IMR-90 (cell line): ENCODE measurements at regions not wholly inside any gene's neighbourhood (a gene's known extent, or its start where the extent isn't known, plus 50 kb on each side); places are given as distances from the start of the nearest gene placed in this dataset.

Source experiments
- ATAC-seq: fragments of 200-7000 bp; cut with Tn5 transposase; 2 replicates; pipeline ENCODE4 v1.9.1; 2020; ENCODE audit warnings: low read depth, mild to moderate bottlenecking, moderate library complexity
- BruUV-seq: library from RNA; stranded (reverse); fragments of 400-500 nt; replicated peaks from 2 replicates; lab custom pipeline; 2021; lab: Mats Ljungman, UMichigan
- CTCF ChIA-PET: fragments of 300-600 bp; formaldehyde crosslinking; extraction: SDS; loops from one replicate; lab custom pipeline; 2021; ENCODE audit warnings: antibody characterized with exemption; lab: Yijun Ruan, JAX
- POLR2A ChIA-PET: fragments of 300-600 bp; sonication (Branson Sonifier 250); formaldehyde crosslinking; loops from one replicate; lab custom pipeline; 2022; ENCODE audit warnings: antibody characterized with exemption; ENCODE audit not compliant: unreplicated experiment; lab: Charles Lee
- DNase-seq: peaks from one replicate; pipeline ENCODE4 v3.0.0; 2013
- H2AFZ ChIP-seq: replicated peaks from 2 replicates; pipeline ENCODE3; 2013; ENCODE audit warnings: low read length, mild to moderate bottlenecking; ENCODE audit not compliant: poor library complexity
- H2AK5ac ChIP-seq: 2 replicates; pipeline ENCODE4 v1.6.1; 2013; ENCODE audit warnings: low read depth, low read length, inconsistent platforms
- H2AK9ac ChIP-seq: replicated peaks from 2 replicates; pipeline ENCODE3; 2013; ENCODE audit warnings: mild to moderate bottlenecking, low read depth, low read length, moderate library complexity; ENCODE audit not compliant: poor library complexity
- H2BK120ac ChIP-seq: 2 replicates; pipeline ENCODE4 v1.6.1; 2013; ENCODE audit warnings: low read depth, low read length, inconsistent platforms
- H2BK15ac ChIP-seq: 3 replicates; pipeline ENCODE4 v1.6.1; 2013; ENCODE audit warnings: low read depth, low read length, inconsistent platforms
- H2BK20ac ChIP-seq: 2 replicates; pipeline ENCODE4 v1.6.1; 2013; ENCODE audit warnings: low read depth, mild to moderate bottlenecking, inconsistent platforms, low read length, moderate library complexity
- H2BK5ac ChIP-seq: 2 replicates; pipeline ENCODE4 v1.6.1; 2013; ENCODE audit warnings: mild to moderate bottlenecking, low read depth, low read length, inconsistent platforms; ENCODE audit not compliant: poor library complexity, severe bottlenecking
- H3K14ac ChIP-seq: replicated peaks from 2 replicates; pipeline ENCODE4 v1.6.1; 2013; ENCODE audit warnings: low read depth, low read length, inconsistent platforms
- H3K18ac ChIP-seq: 2 replicates; pipeline ENCODE4 v1.6.1; 2013; ENCODE audit warnings: low read depth, low read length, control low read depth
- H3K23ac ChIP-seq: 2 replicates; pipeline ENCODE4 v1.6.1; 2013; ENCODE audit warnings: low read depth, low read length, inconsistent platforms
- H3K27ac ChIP-seq: 2 replicates; pipeline ENCODE4 v1.5.1; 2013; ENCODE audit warnings: mild to moderate bottlenecking, control low read depth, low read length; ENCODE audit not compliant: insufficient read depth
- H3K27me3 ChIP-seq: 2 replicates; pipeline ENCODE4 v1.6.1; 2013; ENCODE audit warnings: low read length; ENCODE audit not compliant: control insufficient read depth, insufficient read depth
- H3K36me3 ChIP-seq: 2 replicates; pipeline ENCODE4 v1.6.1; 2013; ENCODE audit warnings: low read length, mixed read lengths; ENCODE audit not compliant: control insufficient read depth, insufficient read depth
- H3K4ac ChIP-seq: 2 replicates; pipeline ENCODE4 v1.6.1; 2013; ENCODE audit warnings: low read depth, low read length, inconsistent platforms
- H3K4me1 ChIP-seq: 2 replicates; pipeline ENCODE4 v1.6.1; 2013; ENCODE audit warnings: low read length, mixed read lengths; ENCODE audit not compliant: control insufficient read depth, insufficient read depth
- H3K4me2 ChIP-seq: 2 replicates; pipeline ENCODE4 v1.6.1; 2013; ENCODE audit warnings: low read depth, mild to moderate bottlenecking, control low read depth, low read length, moderate library complexity
- H3K4me3 ChIP-seq: 2 replicates; pipeline ENCODE4 v1.5.1; 2013; ENCODE audit warnings: low read depth, mild to moderate bottlenecking, control low read depth, low read length, moderate library complexity; ENCODE audit not compliant: insufficient read depth
- H3K56ac ChIP-seq: 2 replicates; pipeline ENCODE4 v1.6.1; 2013; ENCODE audit warnings: low read length, inconsistent platforms; ENCODE audit not compliant: insufficient read depth; ENCODE audit errors: extremely low read depth
- H3K79me1 ChIP-seq, 2 experiments: 2 replicates each; pipeline ENCODE4 v1.6.1; 2013; ENCODE audit warnings: low read length in 2 of 2, inconsistent platforms in 1 of 2, low read depth in 1 of 2
- H3K9ac ChIP-seq: 2 replicates; pipeline ENCODE4 v1.6.1; 2013; ENCODE audit warnings: low read depth, low read length, control low read depth
- H3K9me1 ChIP-seq: 2 replicates; pipeline ENCODE4 v1.6.1; 2013; ENCODE audit warnings: low read length, inconsistent platforms; ENCODE audit not compliant: insufficient read depth
- H3K9me3 ChIP-seq: 2 replicates; pipeline ENCODE4 v1.6.1; 2013; ENCODE audit warnings: low read length; ENCODE audit not compliant: control insufficient read depth, insufficient read depth
- H4K20me1 ChIP-seq: 2 replicates; pipeline ENCODE4 v1.6.1; 2013; ENCODE audit warnings: low read length, inconsistent platforms; ENCODE audit not compliant: insufficient read depth
- H4K5ac ChIP-seq: 2 replicates; pipeline ENCODE4 v1.6.1; 2013; ENCODE audit warnings: mild to moderate bottlenecking, low read depth, low read length, control low read depth
- H4K8ac ChIP-seq, 2 experiments: 2 replicates each; pipeline ENCODE4 v1.6.1; 2013; ENCODE audit warnings: low read depth in 2 of 2, low read length in 2 of 2, control low read depth in 1 of 2, inconsistent platforms in 1 of 2
- H4K91ac ChIP-seq: 2 replicates; pipeline ENCODE4 v1.6.1; 2013; ENCODE audit warnings: low read depth, low read length, inconsistent platforms; ENCODE audit not compliant: insufficient read depth
- BHLHE40 ChIP-seq: fragments of 150-350 bp; IDR thresholded peaks from 2 replicates; pipeline ENCODE4 v1.6.1; 2016; ENCODE audit warnings: mild to moderate bottlenecking, low read depth, low read length
- CEBPB ChIP-seq: IDR thresholded peaks from 2 replicates; pipeline ENCODE4 v1.6.1; 2012; ENCODE audit warnings: low read depth, low read length, improper control_type of control experiment
- CHD1 ChIP-seq: IDR thresholded peaks from 2 replicates; pipeline ENCODE4 v1.6.1; 2012; ENCODE audit warnings: low read depth, low read length, improper control_type of control experiment
- CTCF ChIP-seq: conservative IDR thresholded peaks from 2 replicates; pipeline ENCODE4 v1.5.1; 2012; ENCODE audit warnings: mild to moderate bottlenecking, low read depth, low read length, improper control_type of control experiment
- FOS ChIP-seq: fragments of 150-350 bp; IDR thresholded peaks from 2 replicates; pipeline ENCODE4 v1.6.1; 2016; ENCODE audit warnings: low read depth, low read length
- MAFK ChIP-seq: IDR thresholded peaks from 2 replicates; pipeline ENCODE4 v1.6.1; 2012; ENCODE audit warnings: low read depth, low read length, improper control_type of control experiment
- MAZ ChIP-seq: IDR thresholded peaks from 2 replicates; pipeline ENCODE4 v1.6.1; 2012; ENCODE audit warnings: low read depth, mild to moderate bottlenecking, low read length, improper control_type of control experiment, moderate library complexity, borderline replicate concordance
- MXI1 ChIP-seq: IDR thresholded peaks from 2 replicates; pipeline ENCODE4 v1.6.1; 2012; ENCODE audit warnings: low read depth, mild to moderate bottlenecking, low read length, moderate library complexity, borderline replicate concordance
- NFE2L2 ChIP-seq: fragments of 150-350 bp; IDR thresholded peaks from 2 replicates; pipeline ENCODE4 v1.6.1; 2016; ENCODE audit warnings: low read depth, mild to moderate bottlenecking, low read length
- POLR2A ChIP-seq: IDR thresholded peaks from 2 replicates; pipeline ENCODE4 v1.6.1; 2012; ENCODE audit warnings: mild to moderate bottlenecking, low read depth, low read length
- RAD21 ChIP-seq: IDR thresholded peaks from 2 replicates; pipeline ENCODE4 v1.6.1; 2012; ENCODE audit warnings: low read length, improper control_type of control experiment
- RCOR1 ChIP-seq: IDR thresholded peaks from 2 replicates; pipeline ENCODE4 v1.6.1; 2012; ENCODE audit warnings: mild to moderate bottlenecking, low read length, improper control_type of control experiment; ENCODE audit not compliant: insufficient replicate concordance
- RFX5 ChIP-seq: IDR thresholded peaks from 2 replicates; pipeline ENCODE4 v1.8.0; 2012; ENCODE audit warnings: low read depth, mild to moderate bottlenecking, low read length, moderate library complexity
- SMC3 ChIP-seq: fragments of 150-350 bp; IDR thresholded peaks from 2 replicates; pipeline ENCODE4 v1.6.1; 2016; ENCODE audit warnings: low read depth, mild to moderate bottlenecking, antibody characterized with exemption, low read length, moderate library complexity
- USF2 ChIP-seq: fragments of 150-350 bp; IDR thresholded peaks from 2 replicates; pipeline ENCODE4 v1.6.1; 2017; ENCODE audit warnings: mild to moderate bottlenecking, antibody characterized with exemption, low read length, low read depth
- WGBS, 2 experiments: methylation state at CpG; one replicate each; pipeline versions ENCODE4 v1.1.5 to v1.1.7; 2013; ENCODE audit warnings: missing lambda C conversion rate in 2 of 2; ENCODE audit not compliant: insufficient read length in 1 of 2; ENCODE audit errors: extremely low coverage in 2 of 2; 5-methylcytosine and 5-hydroxymethylcytosine counted together
- dilution Hi-C: fragments of 300-500 bp; cut with HindIII; formaldehyde crosslinking; loops from one replicate; pipeline ENCODE4 v1.14.3; 2018; ENCODE audit warnings: low sequenced_read_pairs; ENCODE audit not compliant: unreplicated experiment
- in situ Hi-C: fragments of 300-500 bp; cut with MboI; formaldehyde crosslinking; loops from 3 replicates; pipeline ENCODE4 v1.14.3; 2019; ENCODE audit warnings: low sequenced_read_pairs, inconsistent platforms, mixed read lengths
- intact Hi-C: fragments of 100-400 bp; cut with micrococcal nuclease; formaldehyde crosslinking; loops from 2 replicates; pipeline ENCODE4 v1.10.0; 2022
- TF ChIP-seq, protein P1 (sequence below): fragments of 150-350 bp; IDR thresholded peaks from 2 replicates; pipeline ENCODE4 v1.6.1; 2016; ENCODE audit warnings: low read depth, mild to moderate bottlenecking, low read length, moderate library complexity, borderline replicate concordance

GRCh38 chr14:106343626-106344025 is 817.2 kb downstream of the TMEM121 start:
- DNase-seq, result no peak
- H3K9me3 ChIP-seq, result no peaks in the 10 kb centered on the region
- no peak overlapping the region for H2AK5ac ChIP-seq
- H3K27me3 ChIP-seq, result no peaks in the 10 kb centered on the region
- no peak overlapping the region for H4K5ac ChIP-seq
- no peaks in the 10 kb centered on the region for H3K79me1 ChIP-seq
- no peaks in the 10 kb centered on the region for H3K36me3 ChIP-seq
- H3K27ac ChIP-seq, result no peak overlapping the region
- no peak overlapping the region for H2BK20ac ChIP-seq
- no TSS peak for BruUV-seq
- no peak overlapping the region for H3K23ac ChIP-seq
- H3K4me3 ChIP-seq, result no peak overlapping the region
- ChIA-PET CTCF (no interaction called here), POLR2A (no interaction called here)
- no peak for ATAC-seq
- intact Hi-C loops (no loop called here), in situ Hi-C loops (no loop called here), dilution Hi-C loops (no loop called here)
- H3K4me1 ChIP-seq, result no peaks in the 10 kb centered on the region
- H3K18ac ChIP-seq, result no peak overlapping the region
- no peak overlapping the region for H3K56ac ChIP-seq
- no peak overlapping the region for H2BK120ac ChIP-seq
- TF ChIP-seq BHLHE40, result no peak
- no peak for TF ChIP-seq MXI1
- no peak for TF ChIP-seq POLR2A
- TF ChIP-seq SMC3, result no peak
- no peak for TF ChIP-seq RAD21
- TF ChIP-seq MAZ, result no peak
- TF ChIP-seq USF2, result no peak
- no peak for TF ChIP-seq CTCF
- no peak for TF ChIP-seq MAFK
- no peak for TF ChIP-seq NFE2L2
- TF ChIP-seq, protein P1, sequence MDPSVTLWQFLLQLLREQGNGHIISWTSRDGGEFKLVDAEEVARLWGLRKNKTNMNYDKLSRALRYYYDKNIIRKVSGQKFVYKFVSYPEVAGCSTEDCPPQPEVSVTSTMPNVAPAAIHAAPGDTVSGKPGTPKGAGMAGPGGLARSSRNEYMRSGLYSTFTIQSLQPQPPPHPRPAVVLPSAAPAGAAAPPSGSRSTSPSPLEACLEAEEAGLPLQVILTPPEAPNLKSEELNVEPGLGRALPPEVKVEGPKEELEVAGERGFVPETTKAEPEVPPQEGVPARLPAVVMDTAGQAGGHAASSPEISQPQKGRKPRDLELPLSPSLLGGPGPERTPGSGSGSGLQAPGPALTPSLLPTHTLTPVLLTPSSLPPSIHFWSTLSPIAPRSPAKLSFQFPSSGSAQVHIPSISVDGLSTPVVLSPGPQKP, result no peak
- TF ChIP-seq FOS, result no peak
- no peak for TF ChIP-seq RFX5
- TF ChIP-seq CHD1, result no peak
- no peak for TF ChIP-seq CEBPB
- no peak for TF ChIP-seq RCOR1
- H3K4ac ChIP-seq, result no peak overlapping the region
- H4K91ac ChIP-seq, result no peak overlapping the region
- H3K4me2 ChIP-seq, result no peak overlapping the region
- no peak overlapping the region for H4K8ac ChIP-seq
- WGBS, 2 experiments, result no CpG with 5 or more reads among the region's 2 CpGs
- no peak overlapping the region for H2AK9ac ChIP-seq
- no peaks in the 10 kb centered on the region for H3K9me1 ChIP-seq
- no peak overlapping the region for H2BK5ac ChIP-seq
- no peak overlapping the region for H3K14ac ChIP-seq
- H2AFZ ChIP-seq, result no peak overlapping the region
- no peak overlapping the region for H2BK15ac ChIP-seq
- H3K9ac ChIP-seq, result no peak overlapping the region
- H4K20me1 ChIP-seq, result no peaks in the 10 kb centered on the region
